ENCODE measurements at regions not wholly inside any gene's neighbourhood (a gene's known extent, or its start where the extent isn't known, plus 50 kb on each side); places are given as distances from the start of the nearest gene placed in this dataset.
"Not testable (repeated sequence)": the region's sequence is repeated elsewhere in the genome, so short reads cannot be mapped to it uniquely, and the experiment has no call there.

GRCh38 chr18:7178568-7178967 is 52.3 kb upstream of the LRRC30 start:
- H4K20me1 ChIP-seq (ENCODE audit: insufficient read depth, low read length); H3K79me2 ChIP-seq (ENCODE audit: insufficient read depth, low read depth, low read length); H3K4me1 ChIP-seq (ENCODE audit: insufficient read depth, low read length, poor library complexity, severe bottlenecking); POLR2A ChIA-PET; H3K4me3 ChIP-seq (ENCODE audit: low read depth, low read length, poor library complexity, severe bottlenecking); DNase-seq (ENCODE audit: low spot score); H3K4me2 ChIP-seq (ENCODE audit: low read length); H3K9me2 ChIP-seq (ENCODE audit: insufficient read depth, low read length); H3K9me3 ChIP-seq (ENCODE audit: low read length); H3K36me3 ChIP-seq (ENCODE audit: insufficient read depth, low read length); intact Hi-C loops (cut with micrococcal nuclease; ENCODE audit: unreplicated experiment); BruUV-seq (replicated peaks); H2AFZ ChIP-seq (ENCODE audit: low read length); H3K27ac ChIP-seq (ENCODE audit: low read depth, low read length, poor library complexity, severe bottlenecking); CTCF ChIA-PET (ENCODE audit: unreplicated experiment): not testable (repeated sequence)

GRCh38 chr18:7177116-7177744 is 53.7 kb upstream of the LRRC30 start:
- POLR2A ChIA-PET: interaction anchor here (0.5 to 0.7 kb wide), 2 partner anchors 49 to 147 kb away, joined by 3 to 6 read pairs; no protein-coding TSS in a partner anchor
- no peak for TF ChIP-seq EZH2phosphoT487 (IDR thresholded peaks at IDR 0.05; ENCODE audit: borderline replicate concordance, low read depth, low read length)
- peak; percentile 61 for TF ChIP-seq CTCF (conservative IDR thresholded peaks at IDR 0.05; ENCODE audit: low read length)
- H3K79me2 ChIP-seq (ENCODE audit: insufficient read depth, low read depth, low read length): no peaks in the 10 kb centered on the region
- H3K4me1 ChIP-seq (ENCODE audit: insufficient read depth, low read length, poor library complexity, severe bottlenecking): no peaks in the 10 kb centered on the region
- H2AFZ ChIP-seq (ENCODE audit: low read length): no peak overlapping the region
- no peaks in the 10 kb centered on the region for H3K9me2 ChIP-seq (ENCODE audit: insufficient read depth, low read length)
- H3K27ac ChIP-seq (ENCODE audit: low read depth, low read length, poor library complexity, severe bottlenecking): no peak overlapping the region
- H3K4me2 ChIP-seq (ENCODE audit: low read length): no peak overlapping the region
- CTCF ChIA-PET (ENCODE audit: unreplicated experiment): no interaction called here
- BruUV-seq (replicated peaks): no TSS peak
- H3K4me3 ChIP-seq (ENCODE audit: low read depth, low read length, poor library complexity, severe bottlenecking): no peak overlapping the region
- DNase-seq (ENCODE audit: low spot score): peak; percentile 8
- H3K36me3 ChIP-seq (ENCODE audit: insufficient read depth, low read length): no peaks in the 10 kb centered on the region
- H3K9me3 ChIP-seq (ENCODE audit: low read length): 0 out of 2 replicates have a peak, but pooled peaks cover 4% of the 10 kb centered on the region
- no peaks in the 10 kb centered on the region for H4K20me1 ChIP-seq (ENCODE audit: insufficient read depth, low read length)
- intact Hi-C loops (cut with micrococcal nuclease; ENCODE audit: unreplicated experiment): no loop called here

- DNase-seq (ENCODE audit: low spot score): no peak
- CTCF ChIA-PET (ENCODE audit: unreplicated experiment): no interaction called here
- Histone ChIP-seq H3K9me2 (ENCODE audit: insufficient read depth, low read length) (no peaks in the 10 kb centered on the region), H2AFZ (ENCODE audit: low read length) (no peak overlapping the region), H3K27ac (ENCODE audit: low read depth, low read length, poor library complexity, severe bottlenecking) (no peak overlapping the region), H3K4me2 (ENCODE audit: low read length) (no peak overlapping the region), H4K20me1 (ENCODE audit: insufficient read depth, low read length) (no peaks in the 10 kb centered on the region), H3K4me3 (ENCODE audit: low read depth, low read length, poor library complexity, severe bottlenecking) (no peak overlapping the region), H3K79me2 (ENCODE audit: insufficient read depth, low read depth, low read length) (no peaks in the 10 kb centered on the region), H3K4me1 (ENCODE audit: insufficient read depth, low read length, poor library complexity, severe bottlenecking) (no peaks in the 10 kb centered on the region), H3K36me3 (ENCODE audit: insufficient read depth, low read length) (no peaks in the 10 kb centered on the region), H3K9me3 (ENCODE audit: low read length) (no peaks in the 10 kb centered on the region)
- POLR2A ChIA-PET: no interaction called here
- TF ChIP-seq CTCF (conservative IDR thresholded peaks at IDR 0.05; ENCODE audit: low read length) (no peak), EZH2phosphoT487 (IDR thresholded peaks at IDR 0.05; ENCODE audit: borderline replicate concordance, low read depth, low read length) (no peak)
- BruUV-seq (replicated peaks): no TSS peak
- intact Hi-C loops (cut with micrococcal nuclease; ENCODE audit: unreplicated experiment): no loop called here
Measured at GRCh38 chr18:7174344-7175095, 56.4 kb upstream of the LRRC30 start.
